GM12891 (cell line): ENCODE measurements at regions not wholly inside any gene's neighbourhood (a gene's known extent, or its start where the extent isn't known, plus 50 kb on each side); places are given as distances from the start of the nearest gene placed in this dataset.

Source experiments
- DNase-seq: peaks from one replicate; pipeline ENCODE4 v3.0.0; 2011; ENCODE audit warnings: low spot score; ENCODE audit not compliant: insufficient read length
- FAIRE-seq: peaks from 2 replicates; lab custom pipeline; 2011; peaks lifted over from hg19 to GRCh38; lab: Jason Lieb, UNC
- PAX5 ChIP-seq: IDR thresholded peaks from 2 replicates; pipeline ENCODE4 v1.6.1; 2011; ENCODE audit warnings: low read length, moderate library complexity, mild to moderate bottlenecking; ENCODE audit not compliant: insufficient read depth, severe bottlenecking
- POLR2A ChIP-seq: IDR thresholded peaks from 2 replicates; pipeline ENCODE4 v1.6.1; 2011; ENCODE audit warnings: low read depth, low read length, control low read depth
- POLR2AphosphoS5 ChIP-seq: IDR thresholded peaks from 2 replicates; pipeline ENCODE4 v1.6.1; 2011; ENCODE audit warnings: low read depth, low read length, control low read depth
- POU2F2 ChIP-seq: IDR thresholded peaks from 2 replicates; pipeline ENCODE4 v1.6.1; 2011; ENCODE audit warnings: low read depth, mild to moderate bottlenecking, control low read depth, low read length, moderate library complexity
- SPI1 ChIP-seq: IDR thresholded peaks from 2 replicates; pipeline ENCODE4 v1.6.1; 2011; ENCODE audit warnings: low read depth, low read length, control low read depth
- TAF1 ChIP-seq: IDR thresholded peaks from 2 replicates; pipeline ENCODE4 v1.6.1; 2011; ENCODE audit warnings: low read depth, low read length, control low read depth

DNA sequence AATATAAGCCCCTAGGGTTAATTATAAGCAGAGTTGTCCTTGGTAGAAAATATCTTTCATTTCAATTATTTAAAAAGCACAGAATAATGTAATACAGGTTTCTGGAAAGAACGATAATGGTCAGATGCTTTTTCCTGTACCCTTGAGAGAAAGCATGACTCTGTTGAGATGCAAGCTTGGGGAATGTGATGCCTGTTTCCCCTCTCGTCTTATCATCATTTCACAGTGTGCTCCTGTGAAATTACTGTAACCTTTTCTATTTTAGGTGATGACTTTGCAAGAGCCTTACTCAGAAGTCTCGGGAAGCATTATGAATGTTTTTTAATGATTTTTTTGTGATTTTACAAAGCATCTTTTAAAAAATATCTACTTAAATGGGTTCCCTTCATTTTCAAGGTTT lies 243.0 kb downstream of the POLR1F start:
- FAIRE-seq (no peak), DNase-seq (no peak)
- TF ChIP-seq POLR2A = no peak
- no peak for TF ChIP-seq TAF1
- TF ChIP-seq PAX5 = no peak
- TF ChIP-seq POLR2AphosphoS5 = no peak
- TF ChIP-seq POU2F2 = no peak
- no peak for TF ChIP-seq SPI1

- no peak for FAIRE-seq
These were observed 244.1 kb downstream of the POLR1F start for GRCh38 chr7:19464751-19465150.

GRCh38 chr7:19464241-19464640 lies 244.6 kb downstream of the POLR1F start:
- DNase-seq (no peak), FAIRE-seq (no peak)
- no peak for TF ChIP-seq POU2F2
- TF ChIP-seq SPI1 = no peak
- no peak for TF ChIP-seq TAF1
- no peak for TF ChIP-seq POLR2A
- no peak for TF ChIP-seq POLR2AphosphoS5
- TF ChIP-seq PAX5 = no peak

More at GRCh38 chr7:19464751-19465150, 244.1 kb downstream of the POLR1F start:
- DNase-seq = no peak
- TF ChIP-seq POLR2AphosphoS5 (no peak), SPI1 (no peak), TAF1 (no peak), PAX5 (no peak), POU2F2 (no peak), POLR2A (no peak)

- DNase-seq = no peak
- no peak for TF ChIP-seq POLR2A
- no peak for TF ChIP-seq POU2F2
- no peak for TF ChIP-seq PAX5
- TF ChIP-seq POLR2AphosphoS5 = no peak
- no peak for TF ChIP-seq SPI1
- TF ChIP-seq TAF1 = no peak
- FAIRE-seq = no peak
These were observed 245.3 kb downstream of the POLR1F start for GRCh38 chr7:19463581-19463980.

- DNase-seq (no peak), FAIRE-seq (no peak)
- no peak for TF ChIP-seq POLR2AphosphoS5
- no peak for TF ChIP-seq TAF1
- no peak for TF ChIP-seq PAX5
- no peak for TF ChIP-seq POU2F2
- no peak for TF ChIP-seq SPI1
- TF ChIP-seq POLR2A = no peak
These were observed 253.2 kb downstream of the POLR1F start for GRCh38 chr7:19455623-19456022.

GRCh38 chr7:19448091-19448490 lies 260.7 kb downstream of the POLR1F start:
- no peak for FAIRE-seq
- DNase-seq = no peak
- no peak for TF ChIP-seq POLR2A
- no peak for TF ChIP-seq POU2F2
- TF ChIP-seq POLR2AphosphoS5 = no peak
- TF ChIP-seq SPI1 = peak; percentile 65

DNA sequence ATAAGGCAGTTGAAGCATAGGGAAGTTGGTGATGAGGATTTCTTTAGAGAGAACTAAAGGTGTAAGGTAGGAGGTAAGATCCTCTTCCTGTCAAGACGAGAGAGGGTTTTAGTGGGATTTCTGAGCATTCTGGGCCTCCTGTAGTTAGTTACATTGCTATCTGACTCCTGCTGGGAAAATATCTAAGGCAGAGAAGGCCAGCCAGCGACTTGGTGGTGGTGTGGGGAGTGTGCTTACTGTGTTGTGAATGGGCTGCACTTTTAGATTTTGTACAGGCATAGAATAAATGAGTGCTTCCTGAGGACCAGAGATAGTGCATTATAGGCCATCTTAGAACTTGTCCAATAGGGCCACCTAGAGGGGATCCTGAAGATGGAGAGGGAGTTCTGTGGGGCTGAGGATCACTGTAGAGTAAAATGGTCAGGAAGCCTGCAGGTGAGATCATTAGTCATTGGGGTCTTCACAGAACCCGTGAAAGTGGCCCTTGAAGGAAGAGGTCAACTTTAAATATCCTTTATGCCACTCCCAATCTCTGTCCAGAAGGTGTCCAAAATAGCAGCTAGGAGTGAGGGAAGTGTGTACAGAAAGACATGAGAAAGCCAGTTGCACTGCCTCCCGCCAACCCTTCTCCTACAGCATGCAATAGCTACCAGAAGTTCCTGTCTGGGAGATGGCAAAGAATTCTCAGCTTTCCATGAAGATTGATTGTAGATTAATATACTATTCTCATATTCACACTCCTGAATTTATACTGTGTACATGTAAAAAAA lies 266.6 kb downstream of the POLR1F start:
- no peak for TF ChIP-seq POU2F2
- TF ChIP-seq PAX5 = no peak
- TF ChIP-seq TAF1 = no peak
- no peak for TF ChIP-seq SPI1
- no peak for TF ChIP-seq POLR2A
- TF ChIP-seq POLR2AphosphoS5 = no peak
- no peak for FAIRE-seq
- DNase-seq = no peak

- FAIRE-seq (no peak), DNase-seq (no peak)
- TF ChIP-seq POLR2A (no peak), TAF1 (no peak), SPI1 (no peak), POU2F2 (no peak), POLR2AphosphoS5 (no peak)
These were observed 269.3 kb downstream of the POLR1F start for GRCh38 chr7:19439517-19439916.

- DNase-seq = no peak
- no peak for FAIRE-seq
- TF ChIP-seq SPI1 (no peak), POLR2A (no peak), PAX5 (no peak), POU2F2 (no peak), POLR2AphosphoS5 (no peak), TAF1 (no peak)
These were observed 271.4 kb downstream of the POLR1F start for GRCh38 chr7:19437446-19437845.

GRCh38 chr7:19427944-19428343 lies 280.9 kb downstream of the POLR1F start:
- TF ChIP-seq POU2F2 (no peak), POLR2AphosphoS5 (no peak), POLR2A (no peak), SPI1 (no peak), PAX5 (no peak)
- no peak for FAIRE-seq
- no peak for DNase-seq
